Bronchial epithelial cell (primary cell): ENCODE measurements at regions not wholly inside any gene's neighbourhood (a gene's known extent, or its start where the extent isn't known, plus 50 kb on each side); places are given as distances from the start of the nearest gene placed in this dataset.

Experiments
- DNase-seq: peaks from one replicate; pipeline ENCODE4 v3.0.0-alpha.2; 2010; ENCODE audit warnings: low read depth
- FAIRE-seq: peaks from 2 replicates; lab custom pipeline; 2011; peaks lifted over from hg19 to GRCh38; lab: Jason Lieb, UNC
- H3K27me3 ChIP-seq: 2 replicates; pipeline ENCODE4 v1.5.1; 2011; ENCODE audit warnings: low read length; ENCODE audit not compliant: control insufficient read depth, insufficient read depth
- H3K36me3 ChIP-seq: 2 replicates; pipeline ENCODE4 v1.5.1; 2011; ENCODE audit warnings: low read length; ENCODE audit not compliant: control insufficient read depth, insufficient read depth
- H3K4me3 ChIP-seq: 2 replicates; pipeline ENCODE4 v1.5.1; 2011; ENCODE audit warnings: mild to moderate bottlenecking, low read depth, low read length, control low read depth
- CTCF ChIP-seq: IDR thresholded peaks from 2 replicates; pipeline ENCODE4 v1.5.1; 2011; ENCODE audit warnings: mild to moderate bottlenecking, moderate library complexity, low read length, control low read depth, inconsistent platforms; ENCODE audit not compliant: insufficient read depth, severe bottlenecking

GRCh38 chr5:175808711-175809110 is 62.7 kb upstream of the CPLX2 start:
- H3K4me3 ChIP-seq, result no peak overlapping the region
- no peak for DNase-seq
- H3K27me3 ChIP-seq, result no peaks in the 10 kb centered on the region
- no peaks in the 10 kb centered on the region for H3K36me3 ChIP-seq
- no peak for TF ChIP-seq CTCF
- FAIRE-seq, result no peak

- H3K36me3 ChIP-seq, result no peaks in the 10 kb centered on the region
- H3K4me3 ChIP-seq, result no peak overlapping the region
- DNase-seq (no peak), FAIRE-seq (no peak)
- TF ChIP-seq CTCF, result no peak
- H3K27me3 ChIP-seq, result no peaks in the 10 kb centered on the region
These were observed 61.8 kb upstream of the CPLX2 start for GRCh38 chr5:175809531-175810121.

GRCh38 chr5:175810457-175810856 is 60.9 kb upstream of the CPLX2 start:
- no peaks in the 10 kb centered on the region for H3K36me3 ChIP-seq
- no peak overlapping the region for H3K4me3 ChIP-seq
- TF ChIP-seq CTCF, result no peak
- no peak for DNase-seq
- no peaks in the 10 kb centered on the region for H3K27me3 ChIP-seq
- FAIRE-seq, result peak; percentile 75

- no peak for DNase-seq
- H3K36me3 ChIP-seq, result no peaks in the 10 kb centered on the region
- no peak overlapping the region for H3K4me3 ChIP-seq
- no peaks in the 10 kb centered on the region for H3K27me3 ChIP-seq
- FAIRE-seq, result no peak
- no peak for TF ChIP-seq CTCF
These were observed 59.8 kb upstream of the CPLX2 start for GRCh38 chr5:175811589-175811988.

GRCh38 chr5:175813943-175814630 is 57.3 kb upstream of the CPLX2 start:
- no peaks in the 10 kb centered on the region for H3K27me3 ChIP-seq
- H3K4me3 ChIP-seq, result no peak overlapping the region
- FAIRE-seq, result peak; percentile 23
- H3K36me3 ChIP-seq, result no peaks in the 10 kb centered on the region
- DNase-seq, result peak; percentile 20
- TF ChIP-seq CTCF, result no peak
